ENCODE measurements at regions not wholly inside any gene's neighbourhood (a gene's known extent, or its start where the extent isn't known, plus 50 kb on each side); places are given as distances from the start of the nearest gene placed in this dataset.

DNA sequence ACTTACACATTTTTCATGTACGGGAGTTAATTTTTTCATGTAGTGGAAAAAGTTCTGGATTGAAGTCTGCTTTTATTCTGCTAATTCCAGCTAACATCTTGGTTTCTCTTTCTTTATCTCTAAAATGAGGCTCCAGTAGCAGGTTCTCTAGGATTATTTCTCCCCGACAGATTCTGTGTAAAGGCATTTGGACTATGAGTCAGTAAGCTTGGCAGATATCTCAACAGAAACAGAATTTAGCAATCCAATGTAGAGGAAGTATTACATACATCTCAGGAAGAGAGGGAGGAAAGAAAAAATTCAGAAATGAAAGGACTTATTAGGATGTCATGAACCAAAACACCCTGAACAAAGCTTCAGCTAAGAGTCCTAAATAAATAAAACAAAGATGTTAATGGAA lies 1682.3 kb upstream of the TENM3 start:
- no peak for DNase-seq (ENCODE audit: low read depth in 1 of 2, low spot score in 1 of 2)
- no peaks in the 10 kb centered on the region for H3K27me3 ChIP-seq (ENCODE audit: insufficient read depth, poor library complexity, severe bottlenecking)
- TF ChIP-seq, protein P1, sequence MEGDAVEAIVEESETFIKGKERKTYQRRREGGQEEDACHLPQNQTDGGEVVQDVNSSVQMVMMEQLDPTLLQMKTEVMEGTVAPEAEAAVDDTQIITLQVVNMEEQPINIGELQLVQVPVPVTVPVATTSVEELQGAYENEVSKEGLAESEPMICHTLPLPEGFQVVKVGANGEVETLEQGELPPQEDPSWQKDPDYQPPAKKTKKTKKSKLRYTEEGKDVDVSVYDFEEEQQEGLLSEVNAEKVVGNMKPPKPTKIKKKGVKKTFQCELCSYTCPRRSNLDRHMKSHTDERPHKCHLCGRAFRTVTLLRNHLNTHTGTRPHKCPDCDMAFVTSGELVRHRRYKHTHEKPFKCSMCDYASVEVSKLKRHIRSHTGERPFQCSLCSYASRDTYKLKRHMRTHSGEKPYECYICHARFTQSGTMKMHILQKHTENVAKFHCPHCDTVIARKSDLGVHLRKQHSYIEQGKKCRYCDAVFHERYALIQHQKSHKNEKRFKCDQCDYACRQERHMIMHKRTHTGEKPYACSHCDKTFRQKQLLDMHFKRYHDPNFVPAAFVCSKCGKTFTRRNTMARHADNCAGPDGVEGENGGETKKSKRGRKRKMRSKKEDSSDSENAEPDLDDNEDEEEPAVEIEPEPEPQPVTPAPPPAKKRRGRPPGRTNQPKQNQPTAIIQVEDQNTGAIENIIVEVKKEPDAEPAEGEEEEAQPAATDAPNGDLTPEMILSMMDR (IDR thresholded peaks at IDR 0.05; ENCODE audit: insufficient read depth, low read length): no peak
- TF ChIP-seq, protein P2, sequence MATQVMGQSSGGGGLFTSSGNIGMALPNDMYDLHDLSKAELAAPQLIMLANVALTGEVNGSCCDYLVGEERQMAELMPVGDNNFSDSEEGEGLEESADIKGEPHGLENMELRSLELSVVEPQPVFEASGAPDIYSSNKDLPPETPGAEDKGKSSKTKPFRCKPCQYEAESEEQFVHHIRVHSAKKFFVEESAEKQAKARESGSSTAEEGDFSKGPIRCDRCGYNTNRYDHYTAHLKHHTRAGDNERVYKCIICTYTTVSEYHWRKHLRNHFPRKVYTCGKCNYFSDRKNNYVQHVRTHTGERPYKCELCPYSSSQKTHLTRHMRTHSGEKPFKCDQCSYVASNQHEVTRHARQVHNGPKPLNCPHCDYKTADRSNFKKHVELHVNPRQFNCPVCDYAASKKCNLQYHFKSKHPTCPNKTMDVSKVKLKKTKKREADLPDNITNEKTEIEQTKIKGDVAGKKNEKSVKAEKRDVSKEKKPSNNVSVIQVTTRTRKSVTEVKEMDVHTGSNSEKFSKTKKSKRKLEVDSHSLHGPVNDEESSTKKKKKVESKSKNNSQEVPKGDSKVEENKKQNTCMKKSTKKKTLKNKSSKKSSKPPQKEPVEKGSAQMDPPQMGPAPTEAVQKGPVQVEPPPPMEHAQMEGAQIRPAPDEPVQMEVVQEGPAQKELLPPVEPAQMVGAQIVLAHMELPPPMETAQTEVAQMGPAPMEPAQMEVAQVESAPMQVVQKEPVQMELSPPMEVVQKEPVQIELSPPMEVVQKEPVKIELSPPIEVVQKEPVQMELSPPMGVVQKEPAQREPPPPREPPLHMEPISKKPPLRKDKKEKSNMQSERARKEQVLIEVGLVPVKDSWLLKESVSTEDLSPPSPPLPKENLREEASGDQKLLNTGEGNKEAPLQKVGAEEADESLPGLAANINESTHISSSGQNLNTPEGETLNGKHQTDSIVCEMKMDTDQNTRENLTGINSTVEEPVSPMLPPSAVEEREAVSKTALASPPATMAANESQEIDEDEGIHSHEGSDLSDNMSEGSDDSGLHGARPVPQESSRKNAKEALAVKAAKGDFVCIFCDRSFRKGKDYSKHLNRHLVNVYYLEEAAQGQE (IDR thresholded peaks at IDR 0.05; ENCODE audit: insufficient replicate concordance, low read depth): no peak
- TF ChIP-seq POLR2AphosphoS5 (IDR thresholded peaks at IDR 0.05; ENCODE audit: low read depth) (no peak), GABPA (IDR thresholded peaks at IDR 0.05; ENCODE audit: low read depth) (no peak), SPI1 (IDR thresholded peaks at IDR 0.05; ENCODE audit: borderline replicate concordance, low read depth) (no peak)
- H3K4me3 ChIP-seq (replicated peaks; ENCODE audit: insufficient read depth, low read length): no peak overlapping the region
- H3K27ac ChIP-seq (replicated peaks): no peak overlapping the region

DNA sequence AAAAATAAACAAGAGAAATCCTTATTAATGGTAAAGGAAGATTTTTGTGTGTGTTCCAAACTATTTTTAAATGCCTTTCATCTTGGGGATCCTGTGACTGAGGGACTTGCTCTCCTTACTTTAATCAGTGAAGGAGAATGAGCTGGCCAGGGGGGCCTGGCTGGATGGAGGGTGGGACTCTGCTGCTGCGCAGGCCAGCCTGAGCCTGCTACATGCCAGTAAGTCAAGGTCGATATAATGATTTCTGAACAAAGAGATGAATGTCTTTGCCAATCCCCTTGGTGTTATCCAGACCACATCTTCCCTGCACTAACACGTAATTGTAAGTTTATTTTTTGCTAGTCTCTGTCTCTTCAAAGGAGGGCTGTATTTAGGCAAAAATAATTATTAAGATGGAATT lies 1679.2 kb upstream of the TENM3 start:
- no peak overlapping the region for H3K27ac ChIP-seq (replicated peaks)
- no peaks in the 10 kb centered on the region for H3K27me3 ChIP-seq (ENCODE audit: insufficient read depth, poor library complexity, severe bottlenecking)
- DNase-seq (ENCODE audit: low read depth in 1 of 2, low spot score in 1 of 2): no peak
- no peak overlapping the region for H3K4me3 ChIP-seq (replicated peaks; ENCODE audit: insufficient read depth, low read length)
- TF ChIP-seq, protein P2 (IDR thresholded peaks at IDR 0.05; ENCODE audit: insufficient replicate concordance, low read depth): no peak
- TF ChIP-seq SPI1 (IDR thresholded peaks at IDR 0.05; ENCODE audit: borderline replicate concordance, low read depth) (no peak), GABPA (IDR thresholded peaks at IDR 0.05; ENCODE audit: low read depth) (no peak), POLR2AphosphoS5 (IDR thresholded peaks at IDR 0.05; ENCODE audit: low read depth) (no peak)
- TF ChIP-seq, protein P1 (IDR thresholded peaks at IDR 0.05; ENCODE audit: insufficient read depth, low read length): no peak

DNA sequence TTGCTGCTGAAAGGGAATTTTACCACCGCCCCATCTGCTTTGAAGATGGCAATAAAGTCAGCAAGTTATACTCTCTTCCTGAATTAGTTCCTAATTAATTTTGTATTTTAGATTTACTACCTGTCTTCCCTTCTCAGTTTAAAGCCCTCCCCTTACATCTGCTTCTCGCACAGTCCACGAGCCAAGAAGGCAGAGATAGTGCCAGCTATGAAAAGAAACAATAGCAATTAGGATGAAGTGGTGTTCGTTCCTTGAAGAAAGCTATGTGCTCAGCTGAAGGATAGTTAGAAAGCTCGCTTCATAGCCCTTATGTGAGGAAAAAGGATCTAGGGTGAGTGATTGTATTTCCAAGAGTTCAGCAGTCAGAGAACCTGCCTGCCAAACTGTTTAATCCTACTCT lies 1678.8 kb upstream of the TENM3 start:
- Histone ChIP-seq H3K4me3 (replicated peaks; ENCODE audit: insufficient read depth, low read length) (no peak overlapping the region), H3K27ac (replicated peaks) (no peak overlapping the region), H3K27me3 (ENCODE audit: insufficient read depth, poor library complexity, severe bottlenecking) (no peaks in the 10 kb centered on the region)
- TF ChIP-seq, protein P2 (IDR thresholded peaks at IDR 0.05; ENCODE audit: insufficient replicate concordance, low read depth): no peak
- TF ChIP-seq POLR2AphosphoS5 (IDR thresholded peaks at IDR 0.05; ENCODE audit: low read depth) (no peak), GABPA (IDR thresholded peaks at IDR 0.05; ENCODE audit: low read depth) (no peak), SPI1 (IDR thresholded peaks at IDR 0.05; ENCODE audit: borderline replicate concordance, low read depth) (no peak)
- TF ChIP-seq, protein P1 (IDR thresholded peaks at IDR 0.05; ENCODE audit: insufficient read depth, low read length): no peak
- no peak for DNase-seq (ENCODE audit: low read depth in 1 of 2, low spot score in 1 of 2)

Data from HL-60 (cell line).